ENCODE measurements at regions not wholly inside any gene's neighbourhood (a gene's known extent, or its start where the extent isn't known, plus 50 kb on each side); places are given as distances from the start of the nearest gene placed in this dataset.

DNA sequence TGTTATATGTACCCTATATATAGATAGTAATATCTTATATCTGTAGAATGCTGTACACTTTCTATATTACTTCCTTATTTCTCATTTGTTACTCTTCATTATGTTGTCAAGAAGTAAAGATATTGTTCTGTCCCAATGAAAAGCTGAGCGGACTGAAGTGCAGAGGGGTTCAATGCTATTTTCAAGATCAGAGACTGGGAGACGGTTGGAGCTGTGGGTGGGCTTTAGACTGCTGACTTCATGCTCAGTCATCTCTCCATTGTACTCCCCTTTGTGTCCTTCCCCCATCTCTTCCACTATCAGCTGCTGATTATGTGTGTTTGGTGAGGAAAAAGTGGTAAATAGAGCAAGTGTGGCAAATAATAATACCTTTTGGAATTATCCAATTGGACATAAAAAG, 532.3 kb upstream of the ZNF608 start:
- no peak for DNase-seq (ENCODE audit: low read depth in 3 of 3)

DNA sequence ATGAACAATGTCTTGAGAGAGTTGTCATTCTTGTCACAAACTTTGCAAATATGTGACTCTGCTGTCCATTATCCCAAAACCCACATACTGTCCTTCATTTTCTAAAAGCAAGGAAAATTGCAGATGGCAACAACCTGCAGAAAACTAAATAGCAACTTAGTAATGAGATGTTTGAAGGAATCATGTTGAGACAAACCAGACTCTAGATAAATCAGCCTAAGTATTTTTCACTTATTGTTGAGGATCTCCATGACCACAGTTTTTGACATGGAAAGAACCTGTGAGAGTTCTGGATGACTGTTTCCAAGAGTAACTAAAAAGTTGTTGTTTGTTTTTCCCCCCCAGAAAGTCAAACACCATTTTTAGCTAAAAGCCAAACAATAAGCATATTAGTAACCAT, 535.2 kb upstream of the ZNF608 start:
- DNase-seq (ENCODE audit: low read depth in 3 of 3): no peak

DNA sequence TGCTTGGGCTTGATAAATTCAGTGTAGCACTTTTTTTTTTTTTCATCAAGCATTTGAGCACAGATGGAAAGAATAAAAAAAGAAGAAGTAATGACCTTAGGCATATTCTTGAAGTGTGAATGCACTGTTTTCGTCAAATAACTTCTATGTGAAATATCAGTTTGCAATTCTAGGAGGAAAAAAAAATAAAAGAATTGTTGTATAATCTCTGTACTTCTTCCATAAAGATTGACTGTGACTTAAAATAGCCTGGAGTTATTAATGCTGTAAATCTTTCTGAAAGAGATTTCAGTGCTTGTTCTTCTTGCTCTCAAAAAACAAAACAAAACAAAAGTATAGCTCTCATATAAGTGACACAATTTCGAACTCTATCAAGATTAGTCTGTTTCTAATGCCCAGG, 536.9 kb upstream of the ZNF608 start:
- no peak for DNase-seq (ENCODE audit: low read depth in 3 of 3)

GRCh38 chr5:125286271-125286670, 539.8 kb upstream of the ZNF608 start:
- DNase-seq (ENCODE audit: low read depth in 3 of 3): no peak

DNA sequence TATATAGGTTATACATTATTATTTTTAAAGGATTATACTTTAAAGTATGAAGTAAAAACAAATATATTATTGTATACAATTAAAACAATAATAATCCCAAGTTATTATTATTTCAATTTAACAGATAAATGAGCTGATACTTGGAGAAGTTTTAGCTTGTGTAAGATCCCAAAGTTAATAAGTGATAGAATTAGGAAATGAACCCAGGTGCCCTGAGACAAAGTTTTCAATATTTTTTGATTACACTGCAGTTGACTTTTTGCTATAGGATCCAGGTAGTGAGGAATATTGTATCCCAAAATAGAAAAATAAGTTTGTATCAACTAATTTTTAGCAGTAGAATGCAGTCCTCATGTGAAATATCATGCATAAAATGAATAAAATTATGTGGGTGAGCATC, 543.2 kb upstream of the ZNF608 start:
- no peak for DNase-seq (ENCODE audit: low read depth in 3 of 3)

DNA sequence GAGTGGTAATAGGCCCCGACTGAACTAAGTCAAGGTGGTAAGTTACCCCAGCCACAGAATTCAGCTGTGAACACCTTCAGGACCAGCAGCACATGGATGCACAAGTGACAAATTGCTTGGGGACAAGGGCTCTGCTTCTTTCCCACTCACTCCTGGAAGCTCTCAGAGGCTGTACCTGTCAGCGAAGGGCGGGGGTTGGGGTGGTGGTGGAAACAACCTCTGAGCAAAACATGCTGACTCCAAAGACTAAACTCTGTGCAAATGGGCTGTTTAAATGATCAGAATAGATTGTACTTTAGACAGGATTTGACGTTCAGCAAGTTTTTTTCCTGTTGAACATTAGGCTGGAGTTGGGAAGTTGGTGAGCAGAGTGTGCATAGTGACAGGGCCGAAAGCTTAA, 544.5 kb upstream of the ZNF608 start:
- DNase-seq (ENCODE audit: low read depth in 3 of 3): no peak

DNA sequence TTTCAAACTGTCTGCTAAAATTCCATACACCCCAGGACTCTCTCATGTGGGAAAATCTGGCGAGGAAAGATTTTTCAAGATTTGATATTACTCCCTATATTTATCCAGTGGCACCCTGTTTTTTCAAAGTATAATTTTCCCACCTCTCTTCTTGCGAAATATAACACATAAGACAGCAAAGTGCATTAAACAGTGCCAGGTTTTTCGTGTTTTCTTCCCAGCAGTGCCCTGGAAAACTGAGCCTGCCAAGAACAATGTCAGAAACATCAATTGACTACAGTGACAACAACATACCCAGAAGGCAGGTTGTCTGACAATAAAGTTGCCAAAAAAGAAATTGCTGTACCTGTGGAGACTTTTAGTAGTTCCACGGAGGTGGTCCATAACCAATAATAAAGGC, 545.0 kb upstream of the ZNF608 start:
- DNase-seq (ENCODE audit: low read depth in 3 of 3): no peak

DNA sequence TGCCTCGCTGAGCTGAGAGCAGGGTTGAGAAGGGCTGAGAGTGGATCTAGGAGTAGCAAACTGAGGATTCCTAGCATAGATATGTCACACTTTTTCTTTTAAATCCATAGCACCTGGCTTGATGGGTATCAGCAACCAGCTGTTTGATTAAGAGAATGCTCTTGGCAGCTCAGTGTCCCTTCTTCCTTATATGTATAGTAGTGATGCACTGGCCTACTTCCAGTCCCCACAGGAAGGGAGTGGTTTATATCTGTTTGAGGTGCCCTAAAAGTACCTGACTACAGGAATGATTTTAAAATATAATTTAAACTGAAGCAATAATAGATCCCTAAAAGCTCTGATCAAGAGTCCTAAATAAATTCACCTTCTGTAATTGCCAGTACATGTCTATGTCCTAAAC, 546.8 kb upstream of the ZNF608 start:
- DNase-seq (ENCODE audit: low read depth in 3 of 3): no peak

- DNase-seq (ENCODE audit: low read depth in 3 of 3): no peak
Observed at GRCh38 chr5:125293726-125294125, 547.3 kb upstream of the ZNF608 start.

DNA sequence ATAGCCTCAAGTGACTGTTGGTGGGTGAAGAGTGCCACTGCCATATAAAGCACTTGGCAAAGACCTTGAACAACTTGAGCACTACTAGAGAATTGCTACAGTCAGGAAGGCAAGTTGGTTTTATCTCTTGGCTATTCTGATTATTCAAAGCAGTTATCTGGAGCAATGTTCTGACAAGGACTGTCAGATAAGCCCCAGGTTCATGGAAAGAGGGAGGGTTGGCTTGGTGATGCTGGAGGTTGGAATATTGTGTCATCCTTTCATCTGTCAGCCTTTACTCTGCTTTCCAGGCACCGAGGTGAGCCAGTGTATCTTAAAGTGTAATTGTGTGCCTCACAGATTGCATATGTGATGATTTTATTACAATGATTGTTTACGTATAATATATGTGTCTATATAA, 548.4 kb upstream of the ZNF608 start:
- no peak for DNase-seq (ENCODE audit: low read depth in 3 of 3)

DNA sequence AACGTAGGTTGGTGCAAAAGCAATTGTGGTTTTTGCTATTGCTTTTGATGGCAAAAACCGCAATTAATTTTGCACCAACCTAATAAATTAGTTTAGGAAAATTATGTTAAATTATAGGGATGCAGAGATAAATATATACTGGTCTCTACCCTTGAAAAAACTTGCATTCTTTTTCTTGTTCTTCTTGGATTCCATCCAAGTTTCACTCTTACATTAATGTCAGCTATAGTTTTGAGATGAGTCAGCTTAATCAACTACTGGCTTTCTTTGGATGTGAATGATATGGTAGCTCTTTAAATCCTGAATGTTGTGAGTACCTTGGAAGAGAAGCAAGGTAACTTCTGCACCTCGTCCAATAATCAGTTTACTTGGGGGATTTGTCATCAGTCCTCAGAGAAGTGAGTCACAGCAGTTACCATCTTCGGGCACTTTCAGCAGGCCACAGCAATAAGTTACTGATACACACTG, 549.0 kb upstream of the ZNF608 start:
- no peak for DNase-seq (ENCODE audit: low read depth in 3 of 3)

DNA sequence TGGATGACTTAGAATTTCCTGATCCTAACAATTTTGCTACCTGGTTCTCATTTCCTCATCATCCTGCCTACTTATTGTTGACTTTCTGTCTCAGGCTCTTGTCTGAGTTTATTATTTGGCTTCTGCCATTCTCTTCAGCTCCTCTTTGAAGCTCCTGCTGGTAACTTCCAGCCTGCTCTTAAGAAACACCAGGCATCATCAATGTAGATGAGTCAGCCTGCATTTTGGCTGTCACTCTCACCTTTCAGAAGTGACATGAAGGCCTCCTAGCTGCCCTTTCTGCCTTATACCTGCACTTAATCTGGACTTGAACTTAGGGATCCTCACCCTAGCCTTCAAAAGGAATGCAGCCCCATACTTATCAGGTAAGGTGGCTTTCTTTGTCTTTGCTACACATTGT, 551.8 kb upstream of the ZNF608 start:
- DNase-seq (ENCODE audit: low read depth in 3 of 3): no peak

GRCh38 chr5:125298746-125299379, 552.4 kb upstream of the ZNF608 start:
- DNase-seq (ENCODE audit: low read depth in 3 of 3): no peak

- no peak for DNase-seq (ENCODE audit: low read depth in 3 of 3)
Observed at GRCh38 chr5:125301711-125302110, 555.3 kb upstream of the ZNF608 start.

- no peak for DNase-seq (ENCODE audit: low read depth in 3 of 3)
Observed at GRCh38 chr5:125302577-125302976, 556.1 kb upstream of the ZNF608 start.

GRCh38 chr5:125306741-125307140, 560.3 kb upstream of the ZNF608 start:
- DNase-seq (ENCODE audit: low read depth in 3 of 3): no peak

GRCh38 chr5:125310749-125311148, 564.3 kb upstream of the ZNF608 start:
- DNase-seq (ENCODE audit: low read depth in 3 of 3): no peak

GRCh38 chr5:125311743-125312142, 565.3 kb upstream of the ZNF608 start:
- no peak for DNase-seq (ENCODE audit: low read depth in 3 of 3)

DNA sequence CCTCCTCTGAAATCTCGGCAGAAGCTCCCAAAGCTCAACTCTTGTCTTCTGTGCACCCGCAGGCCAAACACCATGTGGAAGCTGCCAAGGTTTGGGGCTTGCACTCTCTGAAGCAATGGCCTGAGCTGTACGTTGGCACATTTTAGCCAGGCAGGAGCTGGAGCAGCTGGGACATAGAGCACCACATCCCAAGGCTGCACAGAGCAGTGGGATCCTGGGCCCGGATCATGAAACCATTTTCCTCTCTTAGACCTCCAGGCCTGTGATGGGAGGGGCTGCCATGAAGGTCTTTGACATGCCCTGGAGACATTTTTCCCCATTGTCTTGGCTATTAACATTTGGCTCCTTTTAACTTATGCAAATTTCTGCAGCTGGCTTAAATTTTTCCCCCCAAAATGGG, 567.1 kb upstream of the ZNF608 start:
- no peak for DNase-seq (ENCODE audit: low read depth in 3 of 3)

GRCh38 chr5:125315306-125315705, 568.9 kb upstream of the ZNF608 start:
- no peak for DNase-seq (ENCODE audit: low read depth in 3 of 3)

DNA sequence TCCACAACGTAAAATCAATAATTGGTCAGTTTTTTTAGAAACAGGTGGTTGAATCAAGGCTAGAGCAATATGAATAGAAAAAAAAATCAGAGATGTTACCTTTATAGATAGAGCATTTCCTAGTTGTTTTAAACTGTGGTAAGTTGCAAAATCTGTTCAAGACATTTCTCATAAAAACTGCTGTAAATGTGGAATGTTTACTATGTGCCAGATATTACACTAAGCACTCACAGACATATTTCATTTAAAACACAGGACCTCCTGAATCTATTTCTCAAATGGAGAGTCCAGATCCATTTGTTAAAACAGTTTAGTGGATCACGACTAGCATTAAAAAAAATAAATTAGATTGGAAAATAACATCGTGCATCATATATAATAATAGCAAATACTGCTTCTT, 570.0 kb upstream of the ZNF608 start:
- DNase-seq (ENCODE audit: low read depth in 3 of 3): no peak

DNA sequence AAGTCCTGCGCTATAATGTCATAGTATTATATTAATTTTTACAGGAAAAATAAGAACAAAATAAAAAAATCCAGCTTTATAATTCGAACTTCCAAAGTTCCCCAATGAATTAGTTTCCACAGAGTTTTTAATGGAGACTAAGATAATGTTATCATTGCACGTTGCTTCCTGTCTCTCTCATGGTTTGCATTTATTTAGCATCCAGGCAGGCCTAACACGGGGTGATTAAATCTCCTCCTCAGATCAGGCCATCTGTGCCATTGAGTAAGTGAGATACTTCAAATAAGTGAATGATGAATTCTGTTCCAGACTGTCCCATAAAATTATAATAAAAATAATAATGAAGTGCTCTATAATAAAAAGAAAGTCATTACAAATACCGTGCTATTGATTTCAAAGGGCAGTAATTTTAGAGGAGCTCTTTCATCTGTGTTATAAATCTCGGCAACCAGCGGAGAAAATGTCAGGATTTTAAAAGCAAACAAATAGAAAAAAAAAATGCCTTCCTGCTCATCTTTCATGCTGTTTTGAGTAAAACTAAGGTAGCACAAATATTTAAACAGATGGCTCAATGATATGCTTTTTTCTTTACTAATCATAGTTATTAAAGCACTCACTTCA, 570.6 kb upstream of the ZNF608 start:
- DNase-seq (ENCODE audit: low read depth in 3 of 3): no peak

- no peak for DNase-seq (ENCODE audit: low read depth in 3 of 3)
Observed at GRCh38 chr5:125317536-125317995, 571.1 kb upstream of the ZNF608 start.

GRCh38 chr5:125321654-125322053, 575.2 kb upstream of the ZNF608 start:
- DNase-seq (ENCODE audit: low read depth in 3 of 3): no peak

Measured in stimulated activated CD4-positive, alpha-beta T cell treated with anti-CD3 and anti-CD28 coated beads, TNF-alpha, amount 100 ng/mL, for 24 hours (primary cell).